GM20000 (cell line): ENCODE measurements at regions not wholly inside any gene's neighbourhood (a gene's known extent, or its start where the extent isn't known, plus 50 kb on each side); places are given as distances from the start of the nearest gene placed in this dataset.

Experiments
- DNase-seq: peaks from one replicate; pipeline ENCODE4 v3.0.0; 2012; ENCODE audit warnings: low spot score
- CTCF ChIP-seq: IDR thresholded peaks from 2 replicates; pipeline ENCODE4 v1.5.1; 2012; ENCODE audit warnings: mild to moderate bottlenecking, control low read depth; ENCODE audit errors: extremely low read depth, missing control alignments

DNA sequence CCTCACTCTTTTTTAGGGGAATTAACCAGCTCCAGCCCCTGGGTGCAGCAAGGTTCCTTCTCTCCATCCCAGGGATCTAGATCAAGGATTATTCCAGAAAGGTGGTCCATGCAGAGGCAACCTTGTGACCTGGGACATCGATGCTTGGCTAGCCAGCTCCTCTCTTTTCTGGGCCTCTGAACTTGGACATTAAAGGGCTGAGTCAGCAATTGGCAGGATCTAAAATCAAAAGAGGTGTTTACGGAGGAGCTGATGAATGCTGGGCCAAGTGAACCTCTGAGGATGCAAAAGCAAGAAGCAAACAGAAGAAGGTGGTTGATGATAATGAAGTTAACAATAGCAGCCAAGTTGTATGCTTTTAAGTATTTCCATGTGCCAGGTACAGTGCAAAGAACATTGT lies 207.0 kb downstream of the MAF start:
- TF ChIP-seq CTCF: no peak
- no peak for DNase-seq

GRCh38 chr16:79393127-79393526 lies 207.4 kb downstream of the MAF start:
- TF ChIP-seq CTCF: no peak
- no peak for DNase-seq

GRCh38 chr16:79392081-79392480 lies 208.5 kb downstream of the MAF start:
- no peak for DNase-seq
- TF ChIP-seq CTCF: no peak

DNA sequence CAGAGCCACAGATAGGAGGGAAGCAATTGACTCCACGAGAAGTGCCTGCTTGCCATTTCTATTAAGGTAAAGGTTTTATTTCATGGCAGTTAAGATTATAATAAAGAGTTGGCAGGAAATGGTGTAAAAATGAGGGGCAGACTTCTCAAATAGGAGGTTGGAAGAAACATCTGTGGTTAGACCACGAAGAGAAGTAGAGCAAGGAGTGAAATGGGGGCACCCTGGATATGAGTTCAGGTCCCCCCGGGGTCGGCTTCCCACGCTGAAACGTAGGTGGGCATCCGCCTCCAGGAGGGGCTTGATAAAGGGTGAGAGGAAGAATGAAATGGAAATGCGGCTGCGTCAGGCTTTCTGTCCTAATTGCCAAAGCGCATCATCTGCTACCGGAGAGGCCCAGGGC lies 209.1 kb downstream of the MAF start:
- no peak for TF ChIP-seq CTCF
- no peak for DNase-seq

GRCh38 chr16:79390481-79391051 lies 210.0 kb downstream of the MAF start:
- DNase-seq: no peak
- TF ChIP-seq CTCF: no peak

DNA sequence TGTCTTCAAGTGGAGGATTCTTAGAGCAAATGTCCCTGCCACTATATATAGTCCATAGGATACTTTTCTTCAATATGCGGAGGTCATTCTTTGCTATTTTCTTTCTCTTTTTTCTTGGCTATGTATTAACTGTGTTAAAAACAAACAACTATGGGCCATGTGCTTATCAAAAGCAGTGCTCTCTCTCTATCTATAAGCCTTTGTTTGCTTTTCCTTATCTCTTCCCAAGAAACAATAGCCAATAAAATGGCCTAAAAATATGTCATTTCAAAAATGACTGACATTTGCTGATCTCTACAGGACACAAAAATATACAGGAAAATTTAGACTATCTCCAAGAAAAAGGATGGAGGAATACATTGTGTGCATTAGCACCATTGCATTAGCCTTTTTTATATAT lies 212.1 kb downstream of the MAF start:
- TF ChIP-seq CTCF: no peak
- no peak for DNase-seq

DNA sequence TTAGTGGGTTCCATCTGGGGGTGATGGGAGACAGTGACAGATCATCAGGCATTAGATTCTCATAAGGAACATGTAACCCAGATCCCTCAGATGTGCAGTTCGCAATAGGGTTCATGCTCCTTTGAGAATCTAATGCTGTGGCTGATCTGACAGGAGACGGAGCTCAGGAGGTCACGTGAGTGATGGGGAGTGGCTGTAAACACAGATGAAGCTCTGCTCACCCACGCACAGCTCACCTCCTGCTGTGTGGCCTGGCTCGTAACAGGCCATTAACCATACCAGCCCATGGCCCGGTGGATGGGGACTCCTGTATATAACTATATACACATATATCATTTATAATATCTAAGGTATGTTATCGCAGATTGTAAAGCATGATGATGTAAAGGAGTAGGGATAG lies 214.2 kb downstream of the MAF start:
- no peak for TF ChIP-seq CTCF
- no peak for DNase-seq
